HCT116 (cell line): ENCODE measurements at regions not wholly inside any gene's neighbourhood (a gene's known extent, or its start where the extent isn't known, plus 50 kb on each side); places are given as distances from the start of the nearest gene placed in this dataset.

Experiments
- ATAC-seq: fragments of 200-7000 bp; cut with Tn5 transposase; 2 replicates; pipeline ENCODE4 v1.9.1; 2020; ENCODE audit warnings: mild to moderate bottlenecking, moderate library complexity
- BruUV-seq: library from RNA; stranded (reverse); fragments of 400-500 nt; replicated peaks from 2 replicates; lab custom pipeline; 2021; lab: Mats Ljungman, UMichigan
- CTCF ChIA-PET: fragments of 300-600 bp; sonication (Branson Sonifier 250); formaldehyde crosslinking; loops from one replicate; lab custom pipeline; 2021; ENCODE audit warnings: antibody characterized with exemption; lab: Charles Lee
- POLR2A ChIA-PET: fragments of 300-600, 350-600 bp; sonication (Branson Sonifier 250); formaldehyde crosslinking; loops from one replicate; lab custom pipeline; 2021; ENCODE audit warnings: antibody characterized with exemption; lab: Charles Lee
- RAD21 ChIA-PET, 2 experiments: fragments of 300-600 bp; sonication (Branson Sonifier 250); formaldehyde crosslinking; loops; one replicate each; lab custom pipeline; 2023; ENCODE audit warnings: low total read pairs in 2 of 2; ENCODE audit not compliant: uncharacterized antibody in 2 of 2, unreplicated experiment in 2 of 2, low non-redundant PET in 1 of 2; lab: Charles Lee
- DNase-seq: peaks from one replicate; pipeline ENCODE4 v3.0.0-alpha.2; 2010; ENCODE audit warnings: low read depth, low spot score
- H2AFZ ChIP-seq: fragments of 200-600 bp; shearing (Covaris generic), sonication (generic); 2 replicates; pipeline ENCODE4 v1.6.1; 2017; ENCODE audit warnings: low read depth, mixed run types, mixed read lengths, antibody characterized with exemption, low read length; ENCODE audit not compliant: poor library complexity, severe bottlenecking
- H3K27ac ChIP-seq: 2 replicates; pipeline ENCODE4 v1.5.1; 2012; ENCODE audit warnings: low read depth, low read length
- H3K27me3 ChIP-seq: fragments of 200-600 bp; sonication (generic); 2 replicates; pipeline ENCODE4 v1.6.1; 2016; ENCODE audit warnings: mixed run types, low read length, mixed read lengths; ENCODE audit not compliant: insufficient read depth
- H3K36me3 ChIP-seq, 2 experiments: fragments of 200-500 bp in 1 of 2; fragments of 200-600 bp in 1 of 2; sonication (Bioruptor generic) in 1 of 2; sonication (generic) in 1 of 2; 2 replicates each; pipeline versions ENCODE4 v1.5.1 to v1.6.1; 2014 to 2016; ENCODE audit warnings: low read length in 2 of 2, inconsistent platforms in 1 of 2, mixed read lengths in 1 of 2, mixed run types in 1 of 2; ENCODE audit not compliant: insufficient read depth in 2 of 2, control insufficient read depth in 1 of 2
- H3K4me1 ChIP-seq, 2 experiments: fragments of 200-600 bp in 1 of 2; sonication (generic) in 1 of 2; 2 replicates each; pipeline versions ENCODE4 v1.5.1 to v1.6.1; 2012 to 2017; ENCODE audit warnings: low read length in 2 of 2, inconsistent platforms in 1 of 2, mild to moderate bottlenecking in 1 of 2, mixed read lengths in 1 of 2, mixed run types in 1 of 2, moderate library complexity in 1 of 2; ENCODE audit not compliant: insufficient read depth in 2 of 2, control insufficient read depth in 1 of 2
- H3K4me2 ChIP-seq: fragments of 200-600 bp; sonication (generic); 2 replicates; pipeline ENCODE4 v1.6.1; 2017; ENCODE audit warnings: mixed run types, low read length, mixed read lengths
- H3K4me3 ChIP-seq, 2 experiments: fragments of 200-600 bp in 1 of 2; sonication (generic) in 1 of 2; replicated peaks in 1 of 2; 2 replicates each; pipeline ENCODE4 v1.5.1; 2011 to 2016; ENCODE audit warnings: low read length in 2 of 2, control low read depth in 1 of 2, low read depth in 1 of 2, mild to moderate bottlenecking in 1 of 2, mixed read lengths in 1 of 2, mixed run types in 1 of 2
- H3K79me2 ChIP-seq: fragments of 200-600 bp; sonication (generic); 2 replicates; pipeline ENCODE4 v1.6.1; 2017; ENCODE audit warnings: mild to moderate bottlenecking, mixed run types, low read length, moderate library complexity, mixed read lengths; ENCODE audit not compliant: insufficient read depth
- H3K9ac ChIP-seq: fragments of 200-600 bp; sonication (generic); 2 replicates; pipeline ENCODE4 v1.6.1; 2016; ENCODE audit warnings: low read length, mixed read lengths
- H3K9me2 ChIP-seq: fragments of 200-600 bp; sonication (generic), shearing (Covaris generic); 2 replicates; pipeline ENCODE4 v1.6.1; 2017; ENCODE audit warnings: mixed run types, mild to moderate bottlenecking, moderate library complexity; ENCODE audit not compliant: insufficient read depth
- H3K9me3 ChIP-seq, 2 experiments: fragments of 200-500 bp in 1 of 2; fragments of 200-600 bp in 1 of 2; sonication (Bioruptor generic) in 1 of 2; sonication (generic) in 1 of 2; 2 replicates each; pipeline ENCODE4 v1.6.1; 2014 to 2017; ENCODE audit warnings: low read length in 2 of 2, mixed read lengths in 2 of 2, inconsistent platforms in 1 of 2, low read depth in 1 of 2, mild to moderate bottlenecking in 1 of 2, mixed run types in 1 of 2, moderate library complexity in 1 of 2; ENCODE audit not compliant: control insufficient read depth in 1 of 2, insufficient read depth in 1 of 2
- H4K20me1 ChIP-seq: fragments of 200-600 bp; sonication (generic), shearing (Covaris generic); 2 replicates; pipeline ENCODE4 v1.6.1; 2017; ENCODE audit warnings: mixed run types, mild to moderate bottlenecking, moderate library complexity; ENCODE audit not compliant: insufficient read depth
- CBX3 ChIP-seq: IDR thresholded peaks from 2 replicates; pipeline ENCODE4 v1.6.1; 2012; ENCODE audit warnings: low read depth
- EGR1 ChIP-seq: IDR thresholded peaks from 2 replicates; pipeline ENCODE4 v1.6.1; 2012; ENCODE audit warnings: low read depth
- EZH2 ChIP-seq: fragments of 200-600 bp; sonication (generic); IDR thresholded peaks from 2 replicates; pipeline ENCODE4 v1.6.1; 2017; ENCODE audit warnings: antibody characterized with exemption, mixed run types
- JUND ChIP-seq: IDR thresholded peaks from 2 replicates; pipeline ENCODE4 v1.6.1; 2012
- POLR2A ChIP-seq: IDR thresholded peaks from 2 replicates; pipeline ENCODE4 v1.7.0; 2011; ENCODE audit warnings: borderline replicate concordance; ENCODE audit not compliant: insufficient read depth, insufficient read length; ENCODE audit errors: extremely low read depth
- RAD21 ChIP-seq: IDR thresholded peaks from 2 replicates; pipeline ENCODE4 v1.6.1; 2012; ENCODE audit warnings: low read depth, mild to moderate bottlenecking
- SIN3A ChIP-seq: IDR thresholded peaks from 2 replicates; pipeline ENCODE4 v1.6.1; 2012; ENCODE audit warnings: low read depth
- YY1 ChIP-seq: IDR thresholded peaks from 2 replicates; pipeline ENCODE4 v1.6.1; 2011; ENCODE audit warnings: low read length, low read depth, moderate library complexity, mild to moderate bottlenecking; ENCODE audit not compliant: insufficient replicate concordance; ENCODE audit errors: extremely low read depth
- ZFX ChIP-seq: fragments of 450-650 bp; IDR thresholded peaks from 2 replicates; pipeline ENCODE4 v1.6.1; 2017
- intact Hi-C: fragments of 100-400 bp; cut with micrococcal nuclease; formaldehyde crosslinking; loops from 2 replicates; pipeline ENCODE4 v1.10.0; 2022
- TF ChIP-seq, protein P1 (sequence below), 3 experiments: fragments of 200-600 bp in 1 of 3; sonication (generic) in 1 of 3; IDR thresholded peaks in 2 of 3; conservative IDR thresholded peaks in 1 of 3; 2 replicates each; pipeline ENCODE4 v1.5.1; 2012 to 2017; ENCODE audit warnings: low read depth in 2 of 3, low read length in 2 of 3, antibody characterized with exemption in 1 of 3, borderline replicate concordance in 1 of 3, control low read depth in 1 of 3, mild to moderate bottlenecking in 1 of 3, mixed read lengths in 1 of 3, mixed run types in 1 of 3, moderate library complexity in 1 of 3; ENCODE audit not compliant: insufficient read depth in 1 of 3
- TF ChIP-seq, protein P2 (sequence below): IDR thresholded peaks from 2 replicates; pipeline ENCODE4 v1.6.1; 2011; ENCODE audit warnings: mild to moderate bottlenecking, low read length, moderate library complexity; ENCODE audit not compliant: insufficient replicate concordance; ENCODE audit errors: extremely low read depth
- TF ChIP-seq, protein P3 (sequence below): IDR thresholded peaks from 2 replicates; pipeline ENCODE4 v1.6.1; 2012

DNA sequence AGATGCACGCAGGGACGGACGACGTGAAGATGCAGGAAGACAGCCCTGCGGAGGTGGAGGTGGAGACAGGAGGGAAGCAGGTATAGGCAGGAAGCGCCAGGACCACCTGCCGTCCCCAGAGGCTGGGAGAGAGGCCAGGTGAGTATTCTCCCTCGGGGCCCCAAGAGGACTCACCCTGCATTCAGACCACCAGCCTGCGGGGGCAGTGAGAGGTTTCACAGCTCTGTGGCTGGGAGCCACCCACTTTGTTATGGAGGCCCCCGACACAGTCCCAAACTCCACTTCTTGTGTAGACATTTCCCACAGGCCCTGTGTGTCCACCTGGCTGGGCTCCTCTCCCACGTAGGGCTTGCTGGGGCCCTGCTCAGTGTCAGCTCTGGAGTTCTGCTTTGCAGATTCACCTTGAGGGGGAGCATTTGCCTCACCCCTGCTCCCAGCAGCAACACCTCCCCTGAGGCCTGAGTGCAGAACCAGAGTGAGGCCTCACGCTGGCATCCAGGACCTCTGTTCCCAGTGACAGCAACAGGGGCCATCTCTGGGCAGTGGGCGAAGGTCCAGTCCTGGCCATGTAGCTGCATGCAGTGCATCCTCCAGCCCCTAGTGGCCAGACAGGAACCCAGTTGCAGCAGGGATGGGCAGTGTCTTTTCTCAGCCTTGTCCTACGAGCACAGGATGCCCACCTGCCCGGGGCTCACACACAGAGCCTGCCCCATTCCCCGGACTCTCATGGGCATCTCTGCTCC, 119.4 kb upstream of the IQSEC1 start:
- Histone ChIP-seq H3K4me3 (no peak overlapping the region), H3K9ac (no peak overlapping the region), H3K4me2 (no peak overlapping the region), H3K9me2 (no peaks in the 10 kb centered on the region), H3K27ac (no peak overlapping the region), H2AFZ (no peak overlapping the region), H4K20me1 (no peaks in the 10 kb centered on the region), H3K4me1 (peaks cover 5 to 12% of the 10 kb centered on the region in 2 experiments), H3K27me3 (no peaks in the 10 kb centered on the region), H3K9me3 (no peaks in the 10 kb centered on the region), H3K79me2 (no peaks in the 10 kb centered on the region)
- DNase-seq (no peak), ATAC-seq (peak; percentile 85)
- RAD21 ChIA-PET = no interaction called here
- POLR2A ChIA-PET = no interaction called here
- intact Hi-C loops = no loop called here
- BruUV-seq = no TSS peak
- CTCF ChIA-PET = interaction anchor here (0.7 to 1.4 kb wide), 2 partner anchors 46 to 101 kb away, joined by 3 to 6 read pairs; no protein-coding TSS in a partner anchor
- TF ChIP-seq RAD21 (peak; percentile 27; the same call in 1 of the 2 replicates), EZH2 (no peak)
- TF ChIP-seq, protein P1, sequence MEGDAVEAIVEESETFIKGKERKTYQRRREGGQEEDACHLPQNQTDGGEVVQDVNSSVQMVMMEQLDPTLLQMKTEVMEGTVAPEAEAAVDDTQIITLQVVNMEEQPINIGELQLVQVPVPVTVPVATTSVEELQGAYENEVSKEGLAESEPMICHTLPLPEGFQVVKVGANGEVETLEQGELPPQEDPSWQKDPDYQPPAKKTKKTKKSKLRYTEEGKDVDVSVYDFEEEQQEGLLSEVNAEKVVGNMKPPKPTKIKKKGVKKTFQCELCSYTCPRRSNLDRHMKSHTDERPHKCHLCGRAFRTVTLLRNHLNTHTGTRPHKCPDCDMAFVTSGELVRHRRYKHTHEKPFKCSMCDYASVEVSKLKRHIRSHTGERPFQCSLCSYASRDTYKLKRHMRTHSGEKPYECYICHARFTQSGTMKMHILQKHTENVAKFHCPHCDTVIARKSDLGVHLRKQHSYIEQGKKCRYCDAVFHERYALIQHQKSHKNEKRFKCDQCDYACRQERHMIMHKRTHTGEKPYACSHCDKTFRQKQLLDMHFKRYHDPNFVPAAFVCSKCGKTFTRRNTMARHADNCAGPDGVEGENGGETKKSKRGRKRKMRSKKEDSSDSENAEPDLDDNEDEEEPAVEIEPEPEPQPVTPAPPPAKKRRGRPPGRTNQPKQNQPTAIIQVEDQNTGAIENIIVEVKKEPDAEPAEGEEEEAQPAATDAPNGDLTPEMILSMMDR (IDR thresholded peaks at IDR 0.05 in 2 of 3, conservative IDR thresholded peaks at IDR 0.05 in 1 of 3; ENCODE audit: borderline replicate concordance in 1 of 3, insufficient read depth in 1 of 3, low read depth in 2 of 3, low read length in 2 of 3) = peak; percentile 7 to 73 (median 60); a peak in 4 of 6 replicates
- TF ChIP-seq, all 23 proteins: peak for 2
- no peaks in the 10 kb centered on the region for H3K36me3 ChIP-seq

DNA sequence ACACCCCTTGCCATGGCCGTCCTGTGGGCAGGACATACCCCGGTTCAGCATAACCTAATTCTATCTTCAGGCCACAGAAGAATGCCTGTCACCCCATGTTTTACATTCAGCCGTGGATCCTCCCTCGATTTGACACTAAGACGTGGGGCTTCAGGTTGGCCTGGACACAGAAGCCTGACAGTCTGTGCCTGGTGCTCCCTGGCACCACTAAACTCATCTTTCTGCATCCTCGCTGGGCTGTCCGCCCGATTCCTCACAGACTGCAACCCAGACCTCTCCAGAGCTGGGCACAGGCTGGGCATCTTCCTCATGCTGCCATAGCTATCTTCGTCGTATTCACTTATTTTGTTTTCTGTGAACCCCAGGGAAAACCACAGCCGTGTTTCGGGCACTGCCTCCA, 117.8 kb upstream of the IQSEC1 start:
- Histone ChIP-seq H3K4me1 (peaks cover 5 to 12% of the 10 kb centered on the region in 2 experiments), H3K4me3 (no peak overlapping the region), H3K9me2 (no peaks in the 10 kb centered on the region), H3K4me2 (no peak overlapping the region), H3K9me3 (no peaks in the 10 kb centered on the region), H3K9ac (no peak overlapping the region), H2AFZ (no peak overlapping the region), H3K27me3 (no peaks in the 10 kb centered on the region), H3K36me3 (no peaks in the 10 kb centered on the region), H4K20me1 (no peaks in the 10 kb centered on the region), H3K79me2 (no peaks in the 10 kb centered on the region), H3K27ac (no peak overlapping the region)
- intact Hi-C loops = no loop called here
- BruUV-seq = no TSS peak
- ATAC-seq = no peak
- POLR2A ChIA-PET = no interaction called here
- RAD21 ChIA-PET = no interaction called here
- CTCF ChIA-PET = interaction anchor here (0.6 kb wide), 1 partner anchor 51 kb away, joined by 3 read pairs; no protein-coding TSS in a partner anchor
- DNase-seq = no peak
- no peak for TF ChIP-seq CBX3
- TF ChIP-seq POLR2A = no peak
- TF ChIP-seq EZH2 = no peak
- TF ChIP-seq YY1 = no peak
- TF ChIP-seq SIN3A = no peak
- no peak for TF ChIP-seq EGR1
- no peak for TF ChIP-seq JUND
- TF ChIP-seq RAD21 = no peak
- TF ChIP-seq, protein P2, sequence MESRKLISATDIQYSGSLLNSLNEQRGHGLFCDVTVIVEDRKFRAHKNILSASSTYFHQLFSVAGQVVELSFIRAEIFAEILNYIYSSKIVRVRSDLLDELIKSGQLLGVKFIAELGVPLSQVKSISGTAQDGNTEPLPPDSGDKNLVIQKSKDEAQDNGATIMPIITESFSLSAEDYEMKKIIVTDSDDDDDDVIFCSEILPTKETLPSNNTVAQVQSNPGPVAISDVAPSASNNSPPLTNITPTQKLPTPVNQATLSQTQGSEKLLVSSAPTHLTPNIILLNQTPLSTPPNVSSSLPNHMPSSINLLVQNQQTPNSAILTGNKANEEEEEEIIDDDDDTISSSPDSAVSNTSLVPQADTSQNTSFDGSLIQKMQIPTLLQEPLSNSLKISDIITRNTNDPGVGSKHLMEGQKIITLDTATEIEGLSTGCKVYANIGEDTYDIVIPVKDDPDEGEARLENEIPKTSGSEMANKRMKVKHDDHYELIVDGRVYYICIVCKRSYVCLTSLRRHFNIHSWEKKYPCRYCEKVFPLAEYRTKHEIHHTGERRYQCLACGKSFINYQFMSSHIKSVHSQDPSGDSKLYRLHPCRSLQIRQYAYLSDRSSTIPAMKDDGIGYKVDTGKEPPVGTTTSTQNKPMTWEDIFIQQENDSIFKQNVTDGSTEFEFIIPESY = no peak
- no peak for TF ChIP-seq ZFX
- TF ChIP-seq, protein P3, sequence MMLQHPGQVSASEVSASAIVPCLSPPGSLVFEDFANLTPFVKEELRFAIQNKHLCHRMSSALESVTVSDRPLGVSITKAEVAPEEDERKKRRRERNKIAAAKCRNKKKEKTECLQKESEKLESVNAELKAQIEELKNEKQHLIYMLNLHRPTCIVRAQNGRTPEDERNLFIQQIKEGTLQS = no peak
